ENCODE measurements at regions not wholly inside any gene's neighbourhood (a gene's known extent, or its start where the extent isn't known, plus 50 kb on each side); places are given as distances from the start of the nearest gene placed in this dataset.

DNA sequence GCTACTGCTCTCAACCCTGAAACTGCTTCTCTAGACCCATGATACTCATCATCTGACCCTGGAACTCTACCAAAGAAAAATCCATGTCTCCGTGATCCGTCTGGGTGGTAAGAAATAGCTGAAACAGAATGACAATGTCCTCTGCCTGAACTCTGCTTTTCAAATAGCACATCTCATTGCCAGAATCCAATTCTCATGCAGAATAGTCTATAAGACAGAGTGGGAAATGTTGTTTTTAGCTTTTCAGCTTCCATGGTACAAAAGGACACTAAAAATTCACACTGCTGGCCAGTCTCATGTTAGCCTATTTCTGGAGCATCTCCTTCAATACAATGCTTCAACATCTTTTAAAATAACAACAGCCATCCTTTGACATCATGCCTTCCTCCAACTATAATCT lies 1355.8 kb upstream of the PRMT6 start:
- Histone ChIP-seq H3K9ac (ENCODE audit: low read length) (no peak overlapping the region), H3K27me3 (ENCODE audit: insufficient read depth, low read length) (no peaks in the 10 kb centered on the region), H3K4me2 (ENCODE audit: low read length) (no peak overlapping the region), H3K4me3 (ENCODE audit: low read depth, low read length) (no peak overlapping the region), H3K36me3 (ENCODE audit: control insufficient read depth in 1 of 2, insufficient read depth in 2 of 2, low read length in 2 of 2) (no peaks in the 10 kb centered on the region), H3K79me2 (ENCODE audit: control insufficient read depth, insufficient read depth, low read length, poor library complexity) (no peaks in the 10 kb centered on the region), H4K12ac (ENCODE audit: low read depth, low read length) (no peak overlapping the region), H2BK5ac (ENCODE audit: low read depth, low read length, poor library complexity) (no peak overlapping the region), H4K91ac (ENCODE audit: low read depth, low read length) (no peak overlapping the region), H2AFZ (ENCODE audit: insufficient read depth, low read length, poor library complexity) (no peak overlapping the region), H2AK5ac (ENCODE audit: low read length) (no peak overlapping the region), H3K18ac (ENCODE audit: low read length) (no peak overlapping the region), H2BK120ac (ENCODE audit: insufficient read depth, low read length, poor library complexity) (no peak overlapping the region), H3K4ac (ENCODE audit: low read depth, low read length) (no peak overlapping the region), H2BK12ac (ENCODE audit: low read length) (no peak overlapping the region), H3K9me3 (ENCODE audit: insufficient read depth, low read depth, low read length) (no peaks in the 10 kb centered on the region), H4K8ac (ENCODE audit: low read depth, low read length) (no peak overlapping the region), H3K4me1 (ENCODE audit: control insufficient read depth in 1 of 2, insufficient read depth in 2 of 2, low read length in 2 of 2) (no peaks in the 10 kb centered on the region), H3K23ac (ENCODE audit: low read length) (no peak overlapping the region), H3K27ac (ENCODE audit: low read depth, low read length) (no peak overlapping the region), H3K79me1 (ENCODE audit: low read length) (no peaks in the 10 kb centered on the region), H3K14ac (ENCODE audit: low read length) (no peak overlapping the region)
- WGBS (ENCODE audit: extremely low coverage, insufficient coverage, insufficient read length) = no CpG with 5 or more reads among the region's 2 CpGs
- DNase-seq = no peak

DNA sequence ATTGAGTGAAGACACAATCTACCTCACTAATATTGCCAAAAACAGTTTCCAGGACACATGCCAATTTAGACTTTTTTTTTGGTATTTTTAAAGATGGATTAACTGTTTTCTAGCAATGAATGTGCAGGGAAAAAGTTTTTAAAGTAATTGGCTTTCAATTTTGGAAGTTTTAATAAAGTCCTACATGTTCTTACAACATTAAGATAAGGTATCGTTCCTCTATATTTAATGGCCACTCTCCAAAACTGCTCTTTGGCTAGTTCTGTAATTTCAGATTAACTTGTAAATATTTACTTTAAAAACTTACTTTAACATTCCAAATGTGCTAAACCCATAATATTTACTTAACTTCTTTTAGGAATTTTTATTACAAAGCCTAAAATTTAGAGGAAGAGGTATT lies 1332.2 kb upstream of the PRMT6 start:
- Histone ChIP-seq H4K12ac (ENCODE audit: low read depth, low read length) (no peak overlapping the region), H3K9me3 (ENCODE audit: insufficient read depth, low read depth, low read length) (no peaks in the 10 kb centered on the region), H3K23ac (ENCODE audit: low read length) (no peak overlapping the region), H3K79me2 (ENCODE audit: control insufficient read depth, insufficient read depth, low read length, poor library complexity) (no peaks in the 10 kb centered on the region), H3K9ac (ENCODE audit: low read length) (no peak overlapping the region), H4K8ac (ENCODE audit: low read depth, low read length) (no peak overlapping the region), H2BK5ac (ENCODE audit: low read depth, low read length, poor library complexity) (no peak overlapping the region), H2BK120ac (ENCODE audit: insufficient read depth, low read length, poor library complexity) (no peak overlapping the region), H3K27me3 (ENCODE audit: insufficient read depth, low read length) (no peaks in the 10 kb centered on the region), H2AK5ac (ENCODE audit: low read length) (no peak overlapping the region), H3K79me1 (ENCODE audit: low read length) (no peaks in the 10 kb centered on the region), H4K91ac (ENCODE audit: low read depth, low read length) (no peak overlapping the region), H3K18ac (ENCODE audit: low read length) (no peak overlapping the region), H3K27ac (ENCODE audit: low read depth, low read length) (no peak overlapping the region), H2BK12ac (ENCODE audit: low read length) (no peak overlapping the region), H3K4me3 (ENCODE audit: low read depth, low read length) (no peak overlapping the region), H3K4me2 (ENCODE audit: low read length) (no peak overlapping the region), H3K14ac (ENCODE audit: low read length) (no peak overlapping the region), H3K4me1 (ENCODE audit: control insufficient read depth in 1 of 2, insufficient read depth in 2 of 2, low read length in 2 of 2) (no peaks in the 10 kb centered on the region), H3K36me3 (ENCODE audit: control insufficient read depth in 1 of 2, insufficient read depth in 2 of 2, low read length in 2 of 2) (no peaks in the 10 kb centered on the region), H2AFZ (ENCODE audit: insufficient read depth, low read length, poor library complexity) (no peak overlapping the region), H3K4ac (ENCODE audit: low read depth, low read length) (no peak overlapping the region)
- DNase-seq = no peak
- no CpG with 5 or more reads among the region's 1 CpG for WGBS (ENCODE audit: extremely low coverage, insufficient coverage, insufficient read length)

GRCh38 chr1:105730701-105731100 lies 1325.8 kb upstream of the PRMT6 start:
- no peak overlapping the region for H4K12ac ChIP-seq (ENCODE audit: low read depth, low read length)
- H4K8ac ChIP-seq (ENCODE audit: low read depth, low read length) = no peak overlapping the region
- no peak overlapping the region for H3K4me3 ChIP-seq (ENCODE audit: low read depth, low read length)
- H3K79me1 ChIP-seq (ENCODE audit: low read length) = no peaks in the 10 kb centered on the region
- no CpG with 5 or more reads among the region's 3 CpGs for WGBS (ENCODE audit: extremely low coverage, insufficient coverage, insufficient read length)
- H3K79me2 ChIP-seq (ENCODE audit: control insufficient read depth, insufficient read depth, low read length, poor library complexity) = no peaks in the 10 kb centered on the region
- H3K36me3 ChIP-seq (ENCODE audit: control insufficient read depth in 1 of 2, insufficient read depth in 2 of 2, low read length in 2 of 2) = no peaks in the 10 kb centered on the region
- no peak overlapping the region for H2AK5ac ChIP-seq (ENCODE audit: low read length)
- no peak overlapping the region for H2BK12ac ChIP-seq (ENCODE audit: low read length)
- no peak overlapping the region for H3K18ac ChIP-seq (ENCODE audit: low read length)
- H3K23ac ChIP-seq (ENCODE audit: low read length) = no peak overlapping the region
- no peak for DNase-seq
- no peak overlapping the region for H3K4me2 ChIP-seq (ENCODE audit: low read length)
- H3K4ac ChIP-seq (ENCODE audit: low read depth, low read length) = no peak overlapping the region
- no peak overlapping the region for H3K27ac ChIP-seq (ENCODE audit: low read depth, low read length)
- no peak overlapping the region for H2BK120ac ChIP-seq (ENCODE audit: insufficient read depth, low read length, poor library complexity)
- H3K4me1 ChIP-seq (ENCODE audit: control insufficient read depth in 1 of 2, insufficient read depth in 2 of 2, low read length in 2 of 2) = no peaks in the 10 kb centered on the region
- no peak overlapping the region for H3K9ac ChIP-seq (ENCODE audit: low read length)
- H2BK5ac ChIP-seq (ENCODE audit: low read depth, low read length, poor library complexity) = no peak overlapping the region
- no peak overlapping the region for H4K91ac ChIP-seq (ENCODE audit: low read depth, low read length)
- H2AFZ ChIP-seq (ENCODE audit: insufficient read depth, low read length, poor library complexity) = no peak overlapping the region
- no peak overlapping the region for H3K14ac ChIP-seq (ENCODE audit: low read length)
- no peaks in the 10 kb centered on the region for H3K27me3 ChIP-seq (ENCODE audit: insufficient read depth, low read length)
- no peaks in the 10 kb centered on the region for H3K9me3 ChIP-seq (ENCODE audit: insufficient read depth, low read depth, low read length)

DNA sequence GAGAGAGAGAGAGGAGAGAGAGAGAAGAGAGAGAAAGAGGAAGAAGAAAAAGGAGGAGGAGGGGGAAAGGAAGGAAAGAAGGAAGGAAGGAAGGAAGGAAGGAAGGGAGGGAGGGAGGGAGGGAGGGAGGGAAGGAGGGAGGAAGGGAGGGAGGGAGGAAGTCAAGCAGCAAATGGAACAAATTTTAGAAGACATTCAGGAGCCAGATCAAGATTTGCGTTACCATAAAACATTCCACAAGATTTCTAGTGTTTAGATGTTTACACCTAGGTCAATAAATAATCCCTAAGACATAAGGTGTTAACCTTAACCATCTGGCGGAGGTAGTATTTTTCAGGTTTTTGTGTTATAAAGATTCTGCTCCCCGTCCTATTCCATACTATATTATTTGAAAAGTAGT lies 1320.1 kb upstream of the PRMT6 start:
- H3K4me3 ChIP-seq (ENCODE audit: low read depth, low read length) = no peak overlapping the region
- no peak overlapping the region for H3K4me2 ChIP-seq (ENCODE audit: low read length)
- no peak overlapping the region for H4K12ac ChIP-seq (ENCODE audit: low read depth, low read length)
- H2BK12ac ChIP-seq (ENCODE audit: low read length) = no peak overlapping the region
- DNase-seq = no peak
- no CpG with 5 or more reads among the region's 3 CpGs for WGBS (ENCODE audit: extremely low coverage, insufficient coverage, insufficient read length)
- H2BK5ac ChIP-seq (ENCODE audit: low read depth, low read length, poor library complexity) = no peak overlapping the region
- no peaks in the 10 kb centered on the region for H3K27me3 ChIP-seq (ENCODE audit: insufficient read depth, low read length)
- H3K23ac ChIP-seq (ENCODE audit: low read length) = no peak overlapping the region
- no peaks in the 10 kb centered on the region for H3K79me2 ChIP-seq (ENCODE audit: control insufficient read depth, insufficient read depth, low read length, poor library complexity)
- no peak overlapping the region for H2AK5ac ChIP-seq (ENCODE audit: low read length)
- H4K8ac ChIP-seq (ENCODE audit: low read depth, low read length) = no peak overlapping the region
- H2AFZ ChIP-seq (ENCODE audit: insufficient read depth, low read length, poor library complexity) = no peak overlapping the region
- no peak overlapping the region for H3K14ac ChIP-seq (ENCODE audit: low read length)
- H2BK120ac ChIP-seq (ENCODE audit: insufficient read depth, low read length, poor library complexity) = no peak overlapping the region
- H3K4ac ChIP-seq (ENCODE audit: low read depth, low read length) = no peak overlapping the region
- no peaks in the 10 kb centered on the region for H3K4me1 ChIP-seq (ENCODE audit: control insufficient read depth in 1 of 2, insufficient read depth in 2 of 2, low read length in 2 of 2)
- no peak overlapping the region for H3K27ac ChIP-seq (ENCODE audit: low read depth, low read length)
- no peak overlapping the region for H3K18ac ChIP-seq (ENCODE audit: low read length)
- no peak overlapping the region for H4K91ac ChIP-seq (ENCODE audit: low read depth, low read length)
- H3K9me3 ChIP-seq (ENCODE audit: insufficient read depth, low read depth, low read length) = no peaks in the 10 kb centered on the region
- no peaks in the 10 kb centered on the region for H3K79me1 ChIP-seq (ENCODE audit: low read length)
- no peak overlapping the region for H3K9ac ChIP-seq (ENCODE audit: low read length)
- no peaks in the 10 kb centered on the region for H3K36me3 ChIP-seq (ENCODE audit: control insufficient read depth in 1 of 2, insufficient read depth in 2 of 2, low read length in 2 of 2)

Data from trophoblast cell (in vitro differentiated cells and primary cell).